HG03342 (cell line): ENCODE measurements at regions not wholly inside any gene's neighbourhood (a gene's known extent, or its start where the extent isn't known, plus 50 kb on each side); places are given as distances from the start of the nearest gene placed in this dataset.

Experiments
- ATAC-seq: cut with Tn5 transposase; IDR thresholded peaks from one replicate; pipeline ENCODE4 v1.9.1; 2021; ENCODE audit warnings: mild to moderate bottlenecking, moderate library complexity; ENCODE audit not compliant: unreplicated experiment

GRCh38 chr12:66960006-66960405, 281.1 kb upstream of the GRIP1 start:
- ATAC-seq = no peak

- no peak for ATAC-seq
These were observed 282.1 kb upstream of the GRIP1 start for GRCh38 chr12:66960704-66961690.

- no peak for ATAC-seq
These were observed 283.4 kb upstream of the GRIP1 start for GRCh38 chr12:66962290-66962689.

GRCh38 chr12:66963901-66964300, 285.0 kb upstream of the GRIP1 start:
- ATAC-seq = no peak

GRCh38 chr12:66964629-66965028, 285.8 kb upstream of the GRIP1 start:
- ATAC-seq = no peak

- no peak for ATAC-seq
These were observed 286.7 kb upstream of the GRIP1 start for GRCh38 chr12:66965621-66966020.

GRCh38 chr12:66971816-66972215, 292.9 kb upstream of the GRIP1 start:
- no peak for ATAC-seq

GRCh38 chr12:66976526-66976925, 292.6 kb upstream of the CAND1 start:
- no peak for ATAC-seq

- ATAC-seq = no peak
These were observed 290.4 kb upstream of the CAND1 start for GRCh38 chr12:66978802-66979201.

- ATAC-seq = no peak
These were observed 289.9 kb upstream of the CAND1 start for GRCh38 chr12:66979251-66979650.

GRCh38 chr12:66984077-66984476, 285.1 kb upstream of the CAND1 start:
- ATAC-seq = no peak

GRCh38 chr12:66984962-66985361, 284.2 kb upstream of the CAND1 start:
- ATAC-seq = no peak

GRCh38 chr12:66999141-66999540, 270.0 kb upstream of the CAND1 start:
- no peak for ATAC-seq

- no peak for ATAC-seq
These were observed 267.9 kb upstream of the CAND1 start for GRCh38 chr12:67001251-67001650.

- no peak for ATAC-seq
These were observed 266.4 kb upstream of the CAND1 start for GRCh38 chr12:67002720-67003119.

- no peak for ATAC-seq
These were observed 262.5 kb upstream of the CAND1 start for GRCh38 chr12:67006610-67007009.

- no peak for ATAC-seq
These were observed 254.5 kb upstream of the CAND1 start for GRCh38 chr12:67014642-67015041.

- no peak for ATAC-seq
These were observed 251.1 kb upstream of the CAND1 start for GRCh38 chr12:67018105-67018504.

- no peak for ATAC-seq
These were observed 250.1 kb upstream of the CAND1 start for GRCh38 chr12:67019070-67019469.

- peak; percentile 91 for ATAC-seq
These were observed 243.5 kb upstream of the CAND1 start for GRCh38 chr12:67025543-67026114.

GRCh38 chr12:67026487-67027246, 242.5 kb upstream of the CAND1 start:
- no peak for ATAC-seq

GRCh38 chr12:67028529-67028928, 240.6 kb upstream of the CAND1 start:
- no peak for ATAC-seq
